AG10803 (cell line): ENCODE measurements at regions not wholly inside any gene's neighbourhood (a gene's known extent, or its start where the extent isn't known, plus 50 kb on each side); places are given as distances from the start of the nearest gene placed in this dataset.

Experiments
- DNase-seq: peaks from one replicate; pipeline ENCODE4 v3.0.0; 2010; ENCODE audit warnings: low read depth
- H3K4me3 ChIP-seq: 2 replicates; pipeline ENCODE4 v1.5.1; 2011; ENCODE audit warnings: mild to moderate bottlenecking, low read length, control low read depth
- TF ChIP-seq, protein P1 (sequence below): conservative IDR thresholded peaks from 2 replicates; pipeline ENCODE4 v1.5.1; 2011; ENCODE audit warnings: mild to moderate bottlenecking, low read length, control low read depth, inconsistent platforms

DNA sequence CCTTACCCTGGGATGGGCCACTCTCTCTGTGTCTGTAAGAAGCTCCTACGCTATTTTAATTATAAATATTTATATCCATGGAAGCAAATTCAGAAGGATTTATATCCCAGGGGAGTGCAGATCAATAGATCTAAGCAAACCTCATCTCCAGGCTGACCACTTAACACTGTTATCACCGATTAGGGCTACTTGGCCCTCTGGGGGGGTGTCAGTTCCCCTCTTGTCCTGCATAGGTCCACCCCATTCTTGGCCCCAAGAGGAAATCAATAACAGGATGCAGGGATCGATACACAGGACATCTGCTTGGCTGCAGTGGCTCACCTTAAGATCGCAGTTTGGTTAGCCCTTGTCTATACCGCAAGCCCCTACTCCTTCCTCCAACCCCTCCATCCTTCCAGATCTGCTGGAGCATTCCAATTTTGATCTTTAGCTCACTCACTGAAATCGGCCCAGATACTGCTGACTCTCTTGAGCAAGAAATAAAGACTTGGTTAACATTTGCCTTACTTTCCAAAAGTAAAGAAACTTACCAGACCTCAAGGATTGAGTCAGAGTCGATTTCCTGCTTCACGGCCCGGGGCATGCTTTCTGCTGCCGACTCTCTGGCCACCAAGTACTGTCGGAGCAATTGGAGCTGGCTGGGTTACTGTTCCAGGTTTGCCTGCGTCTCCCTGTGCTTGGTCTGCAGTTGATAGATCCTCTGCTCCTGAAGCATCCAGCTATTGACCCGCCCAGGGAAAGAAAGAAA, 112.3 kb upstream of the PMFBP1 start:
- no peak overlapping the region for H3K4me3 ChIP-seq
- no peak for DNase-seq
- TF ChIP-seq, protein P1, sequence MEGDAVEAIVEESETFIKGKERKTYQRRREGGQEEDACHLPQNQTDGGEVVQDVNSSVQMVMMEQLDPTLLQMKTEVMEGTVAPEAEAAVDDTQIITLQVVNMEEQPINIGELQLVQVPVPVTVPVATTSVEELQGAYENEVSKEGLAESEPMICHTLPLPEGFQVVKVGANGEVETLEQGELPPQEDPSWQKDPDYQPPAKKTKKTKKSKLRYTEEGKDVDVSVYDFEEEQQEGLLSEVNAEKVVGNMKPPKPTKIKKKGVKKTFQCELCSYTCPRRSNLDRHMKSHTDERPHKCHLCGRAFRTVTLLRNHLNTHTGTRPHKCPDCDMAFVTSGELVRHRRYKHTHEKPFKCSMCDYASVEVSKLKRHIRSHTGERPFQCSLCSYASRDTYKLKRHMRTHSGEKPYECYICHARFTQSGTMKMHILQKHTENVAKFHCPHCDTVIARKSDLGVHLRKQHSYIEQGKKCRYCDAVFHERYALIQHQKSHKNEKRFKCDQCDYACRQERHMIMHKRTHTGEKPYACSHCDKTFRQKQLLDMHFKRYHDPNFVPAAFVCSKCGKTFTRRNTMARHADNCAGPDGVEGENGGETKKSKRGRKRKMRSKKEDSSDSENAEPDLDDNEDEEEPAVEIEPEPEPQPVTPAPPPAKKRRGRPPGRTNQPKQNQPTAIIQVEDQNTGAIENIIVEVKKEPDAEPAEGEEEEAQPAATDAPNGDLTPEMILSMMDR: no peak

DNA sequence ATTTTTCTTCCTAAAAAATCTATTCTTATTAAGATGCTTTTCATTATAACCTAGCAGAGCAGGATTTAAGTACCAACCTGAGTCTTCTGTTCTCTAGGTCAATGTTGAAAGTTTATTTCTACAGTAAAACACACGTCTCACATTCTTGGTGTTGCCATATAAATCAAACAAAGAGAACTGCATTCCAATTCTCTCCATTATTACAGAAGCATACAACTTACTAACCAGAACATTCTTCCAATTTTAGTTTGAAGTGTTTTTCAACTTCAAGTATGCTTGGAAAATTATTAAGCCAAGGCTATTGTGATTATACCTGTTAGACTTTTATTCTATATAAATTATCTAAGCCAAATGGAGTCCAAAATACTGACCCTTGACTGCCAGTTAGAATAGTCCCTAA, 110.4 kb upstream of the PMFBP1 start:
- no peak overlapping the region for H3K4me3 ChIP-seq
- TF ChIP-seq, protein P1: no peak
- DNase-seq: peak; percentile 46

DNA sequence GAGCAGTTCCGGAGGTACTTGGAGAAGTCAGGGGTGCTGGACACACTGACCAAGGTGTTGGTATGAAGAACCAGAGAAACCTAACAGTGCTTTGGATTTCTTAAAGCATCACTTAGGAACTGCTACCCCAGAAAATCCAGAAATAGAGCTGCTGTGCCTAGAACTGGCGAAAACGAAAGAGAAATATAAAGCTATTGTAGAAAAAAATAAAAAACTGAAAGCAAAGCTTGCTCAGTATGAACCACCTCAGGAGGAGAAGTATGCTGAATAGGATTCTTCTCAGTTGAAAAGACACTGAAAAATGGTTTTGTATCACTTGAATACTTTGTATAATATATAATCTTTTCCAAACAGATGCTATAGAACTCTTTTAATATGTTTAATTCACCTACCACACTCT, 106.3 kb upstream of the PMFBP1 start:
- H3K4me3 ChIP-seq: no peak overlapping the region
- DNase-seq: no peak
- TF ChIP-seq, protein P1: no peak

DNA sequence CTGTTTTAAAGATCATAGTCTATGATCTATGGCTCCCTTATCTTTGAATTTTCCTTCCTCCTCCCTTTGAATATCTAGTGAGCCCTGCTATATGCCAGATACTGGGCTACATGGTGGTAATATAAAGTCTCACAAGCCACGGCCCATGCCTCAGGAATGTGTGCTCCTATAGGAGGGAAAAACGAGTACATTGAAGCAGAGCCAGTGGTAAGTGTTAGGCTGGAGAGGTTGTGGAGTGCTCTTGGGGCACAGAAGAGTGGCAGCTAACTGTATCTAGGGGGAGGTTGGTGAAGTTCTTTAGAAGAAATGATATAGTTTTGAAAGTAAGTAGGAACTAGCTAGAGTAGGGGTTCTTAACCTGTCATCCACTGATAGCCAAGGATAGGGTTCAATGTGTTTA, 105.8 kb upstream of the PMFBP1 start:
- TF ChIP-seq, protein P1: no peak
- no peak overlapping the region for H3K4me3 ChIP-seq
- no peak for DNase-seq

DNA sequence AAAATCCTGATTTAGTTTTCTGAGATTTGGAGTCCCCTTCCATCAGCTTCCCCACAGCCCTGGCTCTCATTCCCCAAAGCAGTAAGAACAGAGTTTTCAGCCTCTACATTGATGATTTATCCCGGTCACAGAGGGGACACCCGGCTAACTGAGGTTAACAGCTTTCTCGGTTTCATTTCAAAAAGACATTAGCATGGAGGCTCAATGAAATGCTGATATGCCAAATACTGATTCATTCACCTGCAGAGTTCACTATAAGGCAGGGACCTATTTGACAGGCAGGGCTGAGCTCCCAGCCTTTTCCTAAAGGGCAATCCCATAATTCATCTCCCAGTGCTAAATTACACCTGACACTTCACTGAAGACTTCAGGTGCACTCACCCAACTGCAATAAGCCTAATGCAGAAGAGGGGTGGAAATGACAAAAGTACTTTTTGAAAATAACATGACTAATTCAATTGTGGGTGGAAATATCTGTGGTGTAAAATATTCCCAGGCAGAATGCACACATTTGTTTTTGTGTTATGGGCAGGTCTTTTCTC, 99.8 kb upstream of the PMFBP1 start:
- no peak for DNase-seq
- H3K4me3 ChIP-seq: no peak overlapping the region
- TF ChIP-seq, protein P1: no peak

DNA sequence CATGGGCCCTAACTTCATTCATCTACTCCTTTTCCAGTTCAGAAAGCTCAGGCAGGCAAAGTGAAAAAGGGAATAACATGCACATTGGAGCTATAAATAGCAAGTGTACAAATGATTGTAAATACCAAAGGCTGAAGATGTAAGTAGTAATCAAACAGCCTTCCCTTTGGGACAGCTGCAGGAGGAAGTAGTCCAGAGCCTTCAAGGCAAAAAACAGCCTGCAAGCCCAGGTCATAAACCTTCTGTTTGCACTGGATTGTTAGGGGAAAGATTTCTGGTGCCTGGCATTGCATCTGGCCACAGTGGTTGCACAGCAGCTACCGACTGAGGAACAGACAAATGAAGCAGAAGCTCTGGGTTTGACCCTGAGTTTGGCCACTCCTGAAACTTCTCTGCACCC, 98.6 kb upstream of the PMFBP1 start:
- DNase-seq: peak; percentile 13
- TF ChIP-seq, protein P1: no peak
- H3K4me3 ChIP-seq: no peak overlapping the region

DNA sequence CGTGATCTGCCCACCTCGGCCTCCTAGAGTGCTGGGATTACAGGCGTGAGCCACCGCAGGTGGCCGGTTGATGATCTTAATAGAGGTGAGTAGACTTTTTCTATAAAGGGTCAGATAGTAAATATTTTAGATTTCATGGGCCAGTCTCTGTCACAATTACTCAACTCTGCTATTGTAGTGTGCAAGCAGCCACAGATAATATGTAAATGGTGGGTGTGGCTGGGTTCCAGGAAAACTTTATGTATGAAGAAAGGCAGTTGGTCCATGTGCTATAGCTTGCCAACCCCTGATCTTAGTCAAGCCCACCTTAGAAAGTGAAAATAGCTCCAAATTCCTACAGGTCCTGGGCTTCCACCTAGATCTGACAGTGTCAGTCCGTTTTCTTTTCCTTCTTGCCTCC, 94.9 kb upstream of the PMFBP1 start:
- TF ChIP-seq, protein P1: no peak
- H3K4me3 ChIP-seq: no peak overlapping the region
- DNase-seq: no peak
